EL (cell line): ENCODE measurements at regions not wholly inside any gene's neighbourhood (a gene's known extent, or its start where the extent isn't known, plus 50 kb on each side); places are given as distances from the start of the nearest gene placed in this dataset.

Experiments
- DNase-seq: peaks from one replicate; pipeline ENCODE4 v3.0.0-alpha.2; 2016

DNA sequence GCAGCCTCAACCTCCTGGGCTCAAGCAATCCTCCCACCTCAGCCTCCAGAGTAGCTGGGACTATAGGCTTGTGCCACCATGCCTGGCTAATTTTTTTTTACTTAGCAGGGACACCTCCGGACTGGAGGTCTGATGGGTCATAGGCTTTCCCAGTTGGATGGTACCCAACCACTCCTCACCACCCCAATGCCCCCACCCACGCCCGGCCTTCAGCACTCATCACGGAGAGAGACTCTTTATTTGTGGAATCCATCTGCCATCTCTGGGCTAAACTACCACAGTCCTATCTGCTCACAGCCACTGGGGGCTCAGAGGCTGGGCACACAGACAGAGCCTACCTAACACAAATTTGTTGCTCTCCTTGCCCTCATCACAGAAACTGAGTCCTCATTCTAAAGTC lies 58.3 kb upstream of the STXBP1 start:
- no peak for DNase-seq

- DNase-seq = no peak
These were observed 56.9 kb upstream of the STXBP1 start for GRCh38 chr9:127554966-127555839.

DNA sequence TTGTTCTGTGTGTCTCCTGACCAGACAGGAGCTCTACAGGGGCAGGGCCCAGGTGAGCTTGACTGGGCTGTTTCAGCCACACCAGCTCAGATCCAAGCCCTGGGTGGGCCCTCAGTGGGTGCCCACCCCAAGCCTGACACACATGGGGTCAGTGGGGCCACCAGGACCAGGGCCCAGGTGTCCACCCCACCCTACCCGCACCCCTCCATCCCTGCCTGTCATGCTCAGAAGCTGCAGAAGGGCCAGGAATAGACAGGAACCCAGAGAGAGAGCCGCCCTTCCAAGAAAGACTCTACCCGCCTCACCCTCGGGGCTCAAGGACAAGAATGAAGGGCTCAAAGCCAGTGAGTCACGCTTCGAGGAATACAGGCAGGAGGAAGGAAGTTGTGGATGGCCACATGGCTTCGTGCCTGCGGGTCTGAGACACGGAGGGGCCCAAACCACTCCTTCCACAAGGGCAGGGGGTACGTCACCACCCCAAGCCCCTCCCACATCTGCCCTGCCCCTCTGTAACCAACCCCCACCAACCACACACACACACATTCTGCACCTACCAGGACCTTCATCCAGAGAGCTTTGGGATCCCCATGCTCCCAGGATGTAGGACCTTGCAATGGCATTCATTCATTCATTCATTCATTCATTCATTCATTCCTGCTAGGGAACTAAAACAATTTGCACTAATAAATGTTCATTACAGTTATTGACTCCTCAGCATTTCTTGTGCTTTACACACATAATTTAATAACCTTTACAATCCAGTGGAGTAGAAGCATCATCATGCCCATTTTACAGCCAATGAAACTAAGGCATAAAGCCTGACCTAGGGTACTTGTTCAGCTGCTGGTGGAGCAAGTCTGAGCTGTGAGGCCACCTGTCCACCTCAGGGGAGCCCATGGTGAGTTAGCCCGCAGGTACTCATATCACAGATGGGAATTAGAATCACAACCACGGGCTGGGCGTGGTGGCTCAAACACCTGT lies 55.9 kb upstream of the STXBP1 start:
- peak; percentile 99 for DNase-seq

- DNase-seq = no peak
These were observed 55.2 kb upstream of the STXBP1 start for GRCh38 chr9:127556871-127557270.

GRCh38 chr9:127557466-127557869 lies 54.6 kb upstream of the STXBP1 start:
- peak; percentile 89 for DNase-seq

DNA sequence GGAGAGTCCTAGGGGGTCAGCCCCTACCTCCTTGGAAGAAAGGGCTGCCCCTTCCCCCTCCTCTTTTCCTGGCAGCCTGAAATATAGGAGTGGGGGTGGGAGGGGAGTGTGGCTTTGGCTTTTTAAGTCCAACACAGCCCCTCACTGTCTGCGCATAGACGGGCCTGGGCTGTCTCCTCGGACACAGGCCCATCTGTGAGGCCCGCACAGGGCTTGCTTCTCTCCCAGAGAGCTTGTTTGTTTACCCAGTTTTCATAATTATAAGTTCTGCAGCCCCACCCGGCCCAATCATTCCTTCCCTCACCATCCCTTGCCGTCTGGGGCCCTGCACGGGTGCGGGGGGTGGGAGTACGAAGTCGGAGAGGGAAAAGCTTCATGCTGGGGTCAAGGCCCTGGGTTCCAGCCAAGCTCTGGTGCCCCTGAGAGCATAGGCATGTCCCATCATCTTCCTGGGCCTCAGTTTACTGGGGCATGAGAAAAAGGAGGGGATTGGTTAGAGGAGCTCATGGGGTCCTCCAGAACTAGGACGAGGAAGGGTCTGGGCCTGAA lies 54.0 kb upstream of the STXBP1 start:
- no peak for DNase-seq

- no peak for DNase-seq
These were observed 53.4 kb upstream of the STXBP1 start for GRCh38 chr9:127558581-127559246.

GRCh38 chr9:127559247-127559680 lies 52.8 kb upstream of the STXBP1 start:
- no peak for DNase-seq

DNA sequence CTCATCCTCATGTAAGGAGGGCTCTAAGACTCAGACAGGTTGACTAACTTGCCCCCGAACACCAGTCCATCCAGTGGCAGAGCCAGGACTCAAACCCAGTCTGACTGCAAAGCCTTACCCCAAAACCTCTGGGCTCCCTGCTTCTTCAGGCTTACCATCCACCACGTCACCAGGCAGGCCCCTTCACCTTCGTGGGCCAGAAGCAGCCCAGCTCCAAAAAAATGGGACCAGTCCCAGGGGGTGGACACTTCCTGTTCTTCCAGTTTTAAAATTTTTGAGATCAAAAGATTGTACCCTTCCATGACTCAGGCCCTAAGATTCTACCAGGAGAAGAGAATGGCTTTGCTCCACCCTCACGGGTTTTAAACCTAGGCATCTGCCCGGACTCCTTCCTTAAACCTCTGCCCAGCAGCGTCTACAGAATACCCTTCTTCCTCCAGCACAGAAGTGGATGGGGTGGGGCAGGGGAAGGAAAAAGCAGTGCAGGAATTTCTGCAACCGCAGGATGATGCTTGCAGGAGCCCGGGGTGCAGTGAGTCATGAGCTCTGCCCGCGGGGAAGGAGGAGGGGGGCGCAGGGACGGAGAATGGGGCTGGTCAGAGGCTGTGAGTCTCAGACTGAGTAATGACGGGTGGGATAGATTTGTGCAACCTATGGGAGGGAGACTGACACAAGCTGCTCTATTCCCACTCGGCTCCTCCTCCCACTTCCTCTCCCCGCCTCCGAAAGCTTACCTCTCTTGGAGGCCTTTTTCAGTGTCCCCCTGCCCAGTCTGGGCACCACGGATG lies 50.4 kb upstream of the STXBP1 start:
- DNase-seq = peak; percentile 100
